ENCODE measurements at regions not wholly inside any gene's neighbourhood (a gene's known extent, or its start where the extent isn't known, plus 50 kb on each side); places are given as distances from the start of the nearest gene placed in this dataset.

DNA sequence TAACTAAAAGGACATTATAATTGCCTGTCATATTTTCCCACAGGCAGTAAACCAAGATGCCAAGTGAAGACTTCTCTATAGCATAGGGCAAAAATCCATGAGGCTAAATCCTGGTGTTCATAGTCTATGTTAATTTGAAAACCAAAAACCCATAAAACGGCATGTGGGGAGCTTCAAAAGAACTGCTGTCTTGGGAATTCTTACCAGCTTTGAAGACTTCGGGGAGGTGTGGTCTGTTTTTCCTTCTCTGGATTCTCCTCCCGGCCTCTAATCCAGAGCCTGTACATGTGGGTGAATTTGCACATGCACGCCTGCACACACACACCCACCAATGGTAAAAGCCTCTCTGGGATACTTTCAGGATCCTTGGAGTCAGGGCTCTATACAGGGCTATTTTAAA, 61.9 kb upstream of the IFNG-AS1 start:
- Histone ChIP-seq H2AFZ (ENCODE audit: low read depth, low read length) (no peak overlapping the region), H3K36me3 (ENCODE audit: control insufficient read depth in 2 of 2, extremely low read depth in 1 of 2, insufficient read depth in 2 of 2, low read length in 2 of 2) (no peaks in the 10 kb centered on the region), H3K4me2 (ENCODE audit: insufficient read depth, low read length) (no peak overlapping the region), H3K27me3 (ENCODE audit: control insufficient read depth in 2 of 2, insufficient read depth in 2 of 2, low read length in 2 of 2) (no peaks in the 10 kb centered on the region), H3K9me3 (replicated peaks; ENCODE audit: control insufficient read depth, insufficient read depth, low read length) (no peaks in the 10 kb centered on the region), H3K79me2 (ENCODE audit: control insufficient read depth, insufficient read depth, low read length) (no peaks in the 10 kb centered on the region), H3K4me1 (ENCODE audit: control insufficient read depth, extremely low read depth, insufficient read depth, low read length) (no peaks in the 10 kb centered on the region), H4K20me1 (replicated peaks; ENCODE audit: control insufficient read depth, extremely low read depth, insufficient read depth, low read length) (no peaks in the 10 kb centered on the region), H3K9me1 (replicated peaks; ENCODE audit: control insufficient read depth, extremely low read depth, insufficient read depth, low read length) (no peaks in the 10 kb centered on the region), H3K4me3 (replicated peaks in 1 of 3; ENCODE audit: insufficient read depth in 1 of 3, low read depth in 1 of 3, low read length in 3 of 3) (no peak overlapping the region), H3K27ac (ENCODE audit: insufficient read depth, low read depth, low read length) (no peak overlapping the region), H3K9ac (replicated peaks; ENCODE audit: extremely low read depth, insufficient read depth, low read length) (no peak overlapping the region)
- ChIA-PET CTCF (interaction anchor here (1.6 to 2.6 kb wide), 2 partner anchors 15 to 571 kb away, joined by 7 to 13 read pairs; no protein-coding TSS in a partner anchor), POLR2A (no interaction called here)
- dilution Hi-C loops (cut with MboI; ENCODE audit: extremely low pct_ligation_motif_present, low sequenced_read_pairs): no loop called here
- FAIRE-seq (no peak), DNase-seq (ENCODE audit: low read depth, low spot score) (no peak)
- TF ChIP-seq JUN (IDR thresholded peaks at IDR 0.05; ENCODE audit: borderline replicate concordance, insufficient read depth, insufficient read length, low read depth) (no peak), MAX (IDR thresholded peaks at IDR 0.05; ENCODE audit: insufficient read depth, insufficient read length) (no peak), POLR2A (IDR thresholded peaks at IDR 0.05; ENCODE audit: low read depth, low read length) (no peak), EZH2 (IDR thresholded peaks at IDR 0.05; ENCODE audit: borderline replicate concordance, low read depth, low read length, severe bottlenecking) (no peak), FOS (IDR thresholded peaks at IDR 0.05; ENCODE audit: borderline replicate concordance, insufficient read depth, low read length) (no peak), MYC (IDR thresholded peaks at IDR 0.05; ENCODE audit: low read depth, low read length) (no peak)
- intact Hi-C loops (cut with micrococcal nuclease): no loop called here
- no TSS peak for BruUV-seq (replicated peaks)

DNA sequence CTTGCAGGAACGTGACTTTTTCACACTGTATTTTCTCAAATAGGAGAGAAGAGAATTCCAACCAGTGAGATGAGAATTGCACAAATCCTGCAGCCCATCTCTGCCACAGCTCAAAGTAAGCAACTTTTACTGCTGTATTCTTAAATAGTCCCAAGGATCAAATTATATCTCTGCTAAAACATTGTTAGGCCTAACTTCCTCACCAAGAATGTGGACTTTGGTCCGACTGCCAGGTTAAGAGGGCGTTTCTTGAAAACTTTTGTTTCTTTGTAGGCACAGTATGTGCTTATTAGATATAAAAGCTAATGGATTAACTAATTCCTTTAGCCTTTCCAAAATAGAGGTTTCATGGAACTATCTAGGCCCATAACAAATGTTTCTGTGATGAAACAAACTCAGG, 61.4 kb upstream of the IFNG-AS1 start:
- H3K27ac ChIP-seq (ENCODE audit: insufficient read depth, low read depth, low read length): no peak overlapping the region
- no peaks in the 10 kb centered on the region for H3K9me1 ChIP-seq (replicated peaks; ENCODE audit: control insufficient read depth, extremely low read depth, insufficient read depth, low read length)
- dilution Hi-C loops (cut with MboI; ENCODE audit: extremely low pct_ligation_motif_present, low sequenced_read_pairs): no loop called here
- H3K4me2 ChIP-seq (ENCODE audit: insufficient read depth, low read length): no peak overlapping the region
- TF ChIP-seq MAX (IDR thresholded peaks at IDR 0.05; ENCODE audit: insufficient read depth, insufficient read length) (no peak), FOS (IDR thresholded peaks at IDR 0.05; ENCODE audit: borderline replicate concordance, insufficient read depth, low read length) (no peak), GATA2 (IDR thresholded peaks at IDR 0.05; ENCODE audit: insufficient read depth, insufficient read length, low read depth, low read length) (no peak), MYC (IDR thresholded peaks at IDR 0.05; ENCODE audit: low read depth, low read length) (no peak), EZH2 (IDR thresholded peaks at IDR 0.05; ENCODE audit: borderline replicate concordance, low read depth, low read length, severe bottlenecking) (no peak), POLR2A (IDR thresholded peaks at IDR 0.05; ENCODE audit: low read depth, low read length) (no peak), JUN (IDR thresholded peaks at IDR 0.05; ENCODE audit: borderline replicate concordance, insufficient read depth, insufficient read length, low read depth) (no peak), POLR2AphosphoS5 (IDR thresholded peaks at IDR 0.05; ENCODE audit: insufficient read depth, low read depth, low read length) (no peak), CTCF (IDR thresholded peaks at IDR 0.05; ENCODE audit: extremely low read depth in 1 of 2, insufficient read depth in 1 of 2, low read depth in 1 of 2, low read length in 2 of 2) (no peak)
- ChIA-PET POLR2A (no interaction called here), CTCF (interaction anchor here (1.6 to 2.6 kb wide), 2 partner anchors 15 to 571 kb away, joined by 7 to 13 read pairs; no protein-coding TSS in a partner anchor)
- no peaks in the 10 kb centered on the region for H3K79me2 ChIP-seq (ENCODE audit: control insufficient read depth, insufficient read depth, low read length)
- no peak overlapping the region for H3K9ac ChIP-seq (replicated peaks; ENCODE audit: extremely low read depth, insufficient read depth, low read length)
- BruUV-seq (replicated peaks): no TSS peak
- H3K4me3 ChIP-seq (replicated peaks in 1 of 3; ENCODE audit: insufficient read depth in 1 of 3, low read depth in 1 of 3, low read length in 3 of 3): no peak overlapping the region
- no peak overlapping the region for H2AFZ ChIP-seq (ENCODE audit: low read depth, low read length)
- H3K4me1 ChIP-seq (ENCODE audit: control insufficient read depth, extremely low read depth, insufficient read depth, low read length): no peaks in the 10 kb centered on the region
- H3K36me3 ChIP-seq (ENCODE audit: control insufficient read depth in 2 of 2, extremely low read depth in 1 of 2, insufficient read depth in 2 of 2, low read length in 2 of 2): no peaks in the 10 kb centered on the region
- FAIRE-seq: no peak
- H3K9me3 ChIP-seq (replicated peaks; ENCODE audit: control insufficient read depth, insufficient read depth, low read length): no peaks in the 10 kb centered on the region
- H4K20me1 ChIP-seq (replicated peaks; ENCODE audit: control insufficient read depth, extremely low read depth, insufficient read depth, low read length): no peaks in the 10 kb centered on the region
- intact Hi-C loops (cut with micrococcal nuclease): no loop called here
- H3K27me3 ChIP-seq (ENCODE audit: control insufficient read depth in 2 of 2, insufficient read depth in 2 of 2, low read length in 2 of 2): no peaks in the 10 kb centered on the region
- DNase-seq (ENCODE audit: low read depth, low spot score): no peak
